ENCODE measurements at regions not wholly inside any gene's neighbourhood (a gene's known extent, or its start where the extent isn't known, plus 50 kb on each side); places are given as distances from the start of the nearest gene placed in this dataset.

- TF ChIP-seq EZH2phosphoT487 (IDR thresholded peaks at IDR 0.05; ENCODE audit: borderline replicate concordance, low read depth, low read length) (no peak), CTCF (conservative IDR thresholded peaks at IDR 0.05; ENCODE audit: low read length) (no peak)
These were observed 77.2 kb upstream of the CD44 start for GRCh38 chr11:35061516-35062440.
